ENCODE measurements at regions not wholly inside any gene's neighbourhood (a gene's known extent, or its start where the extent isn't known, plus 50 kb on each side); places are given as distances from the start of the nearest gene placed in this dataset.

DNA sequence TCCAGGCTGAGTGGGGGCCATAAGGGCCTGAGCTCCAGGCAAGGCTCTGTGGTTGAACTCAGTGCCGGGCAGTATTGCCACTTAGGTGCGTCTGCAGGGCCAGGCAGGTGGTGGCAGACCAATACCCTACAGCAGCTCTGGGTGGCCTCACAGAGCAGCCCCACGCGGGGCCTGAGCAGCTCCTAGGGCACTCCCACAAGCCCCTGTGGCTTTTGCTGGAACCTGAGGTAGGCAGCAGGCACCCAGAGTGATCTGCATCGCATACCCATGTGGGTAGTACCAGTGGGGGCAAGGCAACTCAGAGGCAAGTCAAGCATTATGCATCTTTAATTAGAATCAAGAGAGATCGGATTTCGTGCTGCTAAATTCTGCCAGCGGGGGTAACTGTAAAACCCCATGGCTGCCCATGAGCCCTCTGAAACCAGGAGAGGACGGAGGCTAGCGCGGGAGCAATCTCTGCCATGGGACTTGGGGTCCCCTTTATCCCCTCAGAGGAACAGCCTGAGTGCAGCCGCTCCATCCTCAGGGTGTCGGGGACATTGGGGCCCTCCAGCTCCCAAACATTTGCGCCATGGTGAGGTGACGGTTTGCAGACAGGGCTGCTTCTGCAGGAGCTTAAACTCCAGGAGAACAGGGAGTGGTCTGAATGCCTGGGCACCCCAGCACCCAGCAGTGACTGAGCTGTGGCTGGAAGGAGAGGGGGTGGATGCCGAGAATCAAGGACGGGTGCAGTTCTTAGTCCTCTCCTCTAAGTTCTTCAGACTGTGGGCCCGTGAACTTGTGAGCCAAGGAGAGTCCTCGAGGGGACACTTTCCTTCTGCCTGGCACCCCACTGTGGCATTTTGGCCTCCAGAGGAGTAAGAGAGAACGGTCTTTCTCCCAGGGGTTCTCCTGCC, 62.4 kb upstream of the PCSK6 start:
- intact Hi-C loops (cut with micrococcal nuclease) = no loop called here

DNA sequence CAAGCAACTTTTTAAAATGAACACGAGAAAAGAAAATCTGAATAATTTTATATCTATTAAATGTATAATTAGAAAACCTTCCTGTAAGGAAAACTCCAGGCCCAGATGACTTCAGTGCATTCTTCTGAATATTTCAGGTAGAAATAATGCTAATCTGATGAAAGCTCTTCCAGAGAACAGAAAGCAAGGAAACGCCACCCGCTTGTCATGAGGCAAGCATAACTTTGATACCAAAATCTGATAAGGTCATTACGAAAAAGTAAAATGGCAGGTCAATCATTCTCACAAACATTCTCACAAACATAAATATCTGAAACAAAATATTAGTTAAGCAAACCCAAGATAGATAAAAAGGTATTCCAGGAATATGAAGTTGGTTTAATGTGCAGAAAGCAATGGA, 60.6 kb upstream of the PCSK6 start:
- intact Hi-C loops (cut with micrococcal nuclease) = no loop called here

DNA sequence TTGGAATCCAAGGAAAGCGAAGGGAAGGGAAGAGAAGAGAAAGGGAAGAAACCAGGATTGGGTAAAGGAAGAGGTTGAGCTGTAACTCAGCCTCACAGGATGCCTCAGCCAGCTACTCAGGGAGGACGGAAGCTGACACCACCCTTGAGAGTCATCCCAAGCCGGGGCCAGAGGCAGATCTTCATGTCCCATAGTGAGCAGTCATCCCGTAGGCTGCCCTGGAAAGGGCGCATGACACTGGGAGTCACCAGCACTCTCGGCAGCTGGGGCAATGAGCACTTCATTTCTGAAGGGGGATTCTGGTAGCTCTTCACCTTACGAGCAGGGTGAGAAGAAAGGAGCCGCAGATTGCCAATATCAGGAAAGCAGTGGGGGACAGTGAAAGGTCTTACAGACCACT, 60.1 kb upstream of the PCSK6 start:
- intact Hi-C loops (cut with micrococcal nuclease) = no loop called here

DNA sequence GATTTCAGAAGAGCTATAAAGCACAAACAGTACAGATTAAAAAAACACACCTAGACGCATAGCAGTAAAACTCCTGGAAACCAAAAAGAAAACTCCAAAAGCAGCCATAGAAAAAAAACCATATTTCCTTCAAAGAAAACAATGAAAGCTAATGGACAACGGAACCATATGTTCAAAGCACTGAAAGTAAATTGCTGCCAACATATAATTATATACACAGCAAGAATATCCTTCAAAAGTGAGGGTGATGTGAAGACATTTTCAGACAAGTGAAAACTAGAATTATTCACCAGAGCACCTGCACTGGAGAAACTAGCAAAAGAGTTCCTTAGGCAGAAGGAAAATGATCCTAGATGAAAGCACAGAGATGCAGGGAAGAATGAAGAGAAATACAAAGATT, 58.2 kb upstream of the PCSK6 start:
- intact Hi-C loops (cut with micrococcal nuclease) = no loop called here

DNA sequence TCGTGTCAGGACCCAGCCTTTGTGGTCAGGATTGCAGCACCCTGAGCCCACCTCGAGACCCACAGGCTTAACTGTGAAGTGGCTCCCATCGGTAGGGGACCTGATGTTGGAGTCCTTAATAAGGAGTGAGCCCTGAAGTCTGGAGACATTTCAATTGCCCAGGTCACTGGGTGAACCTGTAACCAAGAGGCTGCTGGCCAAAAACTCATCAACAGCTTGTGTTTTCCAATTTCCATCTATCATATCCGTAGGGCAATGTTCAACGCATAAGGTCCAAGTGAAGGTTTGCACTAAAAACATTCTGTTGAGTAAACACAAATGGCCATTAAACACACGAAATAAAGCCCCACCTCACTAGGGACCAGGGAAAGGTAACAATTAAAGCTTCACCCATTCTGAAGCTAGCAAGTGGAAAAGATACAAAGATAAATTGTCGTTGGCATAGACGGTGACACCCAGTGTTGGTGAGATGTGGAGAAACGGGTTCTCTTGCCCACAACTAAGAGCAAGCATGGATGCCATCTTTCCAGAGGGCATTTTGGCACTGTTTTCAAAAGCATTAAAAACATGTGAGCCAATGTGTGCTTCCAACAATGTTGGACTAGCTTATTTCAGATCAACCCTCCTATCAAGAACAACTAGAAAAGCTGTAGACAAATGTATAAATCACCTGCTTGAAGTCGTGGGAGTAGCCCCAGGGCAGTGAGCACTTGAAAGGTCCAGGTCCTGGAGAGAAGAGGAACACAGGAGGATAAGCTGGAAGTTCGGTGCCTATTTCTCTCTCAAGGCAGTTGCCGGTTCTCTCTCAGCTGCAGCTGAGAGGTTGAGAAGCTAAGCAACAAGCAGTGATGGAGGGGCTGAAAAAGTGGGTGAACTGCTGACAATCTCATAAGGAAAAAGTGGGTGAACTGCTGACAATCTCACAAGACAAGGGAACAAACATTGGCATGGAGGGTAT, 56.3 kb upstream of the PCSK6 start:
- intact Hi-C loops (cut with micrococcal nuclease) = no loop called here

DNA sequence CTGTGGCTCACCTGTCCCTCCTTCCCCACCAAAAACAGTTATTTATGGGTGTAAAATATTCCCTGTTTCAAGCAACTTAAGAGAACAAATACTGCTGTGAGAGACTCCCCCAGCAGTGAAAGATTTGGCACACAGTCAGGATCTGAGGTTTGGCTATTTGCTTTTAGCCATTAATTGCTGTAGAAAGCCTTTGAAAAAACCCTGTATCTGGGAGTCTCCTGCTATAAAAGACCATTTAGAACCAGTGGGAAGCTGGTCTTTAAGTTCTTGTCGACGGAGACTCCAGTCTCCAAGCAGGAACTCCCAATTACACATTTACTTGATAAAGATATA, 55.1 kb upstream of the PCSK6 start:
- intact Hi-C loops (cut with micrococcal nuclease) = no loop called here

DNA sequence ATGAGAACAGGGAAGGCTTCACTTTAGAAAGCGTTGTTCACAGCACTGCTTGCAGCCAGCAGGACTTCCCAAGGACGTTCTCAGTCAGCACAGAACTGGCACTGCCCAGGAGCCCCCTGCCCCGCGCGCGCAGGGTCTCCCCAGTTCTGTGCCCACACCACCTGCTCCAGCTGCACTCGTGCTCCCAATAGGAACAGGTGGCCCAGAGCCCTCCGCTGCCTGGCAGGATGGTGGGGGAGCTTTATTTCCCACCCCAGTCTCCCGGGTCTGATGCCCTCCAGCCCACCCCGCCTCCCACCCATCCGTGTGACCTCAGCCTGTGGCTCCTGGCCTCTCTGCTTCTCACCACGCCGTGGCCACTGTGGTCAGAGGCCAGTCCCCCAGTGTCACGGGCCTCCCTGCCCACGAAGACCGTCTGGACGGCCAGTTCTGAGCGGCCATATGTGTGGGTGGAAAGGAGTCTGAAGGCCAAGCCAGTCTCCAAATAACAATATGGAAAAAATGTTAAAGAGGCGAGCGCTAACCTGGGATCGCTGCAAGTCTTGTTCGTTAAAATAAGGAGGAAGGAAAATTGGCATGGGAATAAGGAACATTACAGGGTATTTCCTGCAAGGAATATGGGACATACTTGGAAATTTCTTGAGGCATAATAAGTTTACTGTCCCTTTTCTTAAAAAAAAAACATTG, 54.6 kb upstream of the PCSK6 start:
- intact Hi-C loops (cut with micrococcal nuclease) = no loop called here

DNA sequence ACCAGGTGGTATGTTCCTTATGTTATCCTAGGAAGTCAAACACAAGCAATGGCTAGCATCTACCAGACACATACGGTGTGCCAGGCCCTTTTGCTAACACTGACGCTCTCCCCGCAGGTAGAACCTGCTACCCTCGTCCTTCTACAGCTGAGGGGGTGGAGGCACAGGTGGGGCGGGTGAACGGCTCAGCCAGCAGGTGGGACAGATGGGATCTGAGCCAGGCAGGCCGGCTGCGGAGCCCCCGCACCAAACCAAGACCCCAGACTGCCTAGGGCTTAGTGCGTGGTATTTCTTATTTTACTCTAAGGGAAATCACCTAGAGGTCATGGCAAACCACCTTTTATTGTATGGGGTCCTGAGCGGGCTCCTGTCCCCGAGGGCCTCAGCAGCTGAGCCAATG, 53.9 kb upstream of the PCSK6 start:
- intact Hi-C loops (cut with micrococcal nuclease) = no loop called here

DNA sequence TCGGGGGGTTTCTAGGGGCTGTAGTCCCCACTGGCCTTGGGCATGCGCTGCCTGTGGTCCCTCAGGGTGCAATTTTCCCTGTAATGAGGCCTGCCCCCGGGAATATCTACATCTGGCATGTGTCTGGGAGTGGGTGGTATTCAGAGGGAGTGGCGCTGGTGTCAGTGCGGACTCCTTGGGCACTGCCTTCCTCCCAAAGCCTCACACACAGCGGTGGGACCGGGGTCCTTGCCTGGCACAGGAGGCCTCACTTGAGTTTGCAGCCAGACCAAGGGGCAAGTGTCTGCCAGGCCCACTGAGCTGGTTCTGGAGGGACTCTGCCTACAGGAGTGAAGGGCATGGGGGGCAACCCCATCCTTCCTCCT, 53.5 kb upstream of the PCSK6 start:
- intact Hi-C loops (cut with micrococcal nuclease) = no loop called here

DNA sequence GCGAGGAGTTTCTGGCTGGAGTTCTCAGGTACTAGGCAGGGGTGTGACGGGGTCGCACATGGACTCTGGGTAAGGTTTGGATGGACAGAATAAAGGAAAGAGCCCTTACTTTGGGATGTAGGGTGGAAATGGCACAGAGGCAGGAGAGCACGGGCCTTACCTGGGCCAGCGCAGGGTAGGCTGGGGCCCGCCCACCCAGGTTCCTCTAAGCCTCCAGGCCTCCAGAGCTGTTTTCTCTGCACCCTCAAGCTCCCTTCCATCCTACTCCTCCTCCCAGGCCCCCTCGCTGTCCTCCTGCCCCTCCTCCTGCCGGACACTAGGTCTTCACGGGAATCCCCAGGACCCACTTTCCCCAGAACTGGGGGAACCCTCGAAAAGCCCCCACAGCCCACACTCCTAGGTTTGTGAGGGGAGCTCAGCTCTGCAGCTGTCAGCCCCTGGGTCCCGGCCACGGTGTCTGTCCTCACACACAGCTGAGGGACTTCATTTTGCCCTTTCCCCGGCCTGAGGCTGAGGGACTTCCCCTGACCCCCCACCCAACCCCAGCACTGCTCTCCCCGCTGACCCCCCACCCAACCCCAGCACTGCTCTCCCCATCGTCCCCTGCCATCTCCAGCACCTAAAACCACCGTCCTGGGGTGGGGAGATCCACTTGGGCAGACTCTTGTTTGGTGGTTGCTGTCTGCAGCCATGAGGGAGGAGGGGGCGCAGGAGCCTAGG, 53.0 kb upstream of the PCSK6 start:
- intact Hi-C loops (cut with micrococcal nuclease) = no loop called here

DNA sequence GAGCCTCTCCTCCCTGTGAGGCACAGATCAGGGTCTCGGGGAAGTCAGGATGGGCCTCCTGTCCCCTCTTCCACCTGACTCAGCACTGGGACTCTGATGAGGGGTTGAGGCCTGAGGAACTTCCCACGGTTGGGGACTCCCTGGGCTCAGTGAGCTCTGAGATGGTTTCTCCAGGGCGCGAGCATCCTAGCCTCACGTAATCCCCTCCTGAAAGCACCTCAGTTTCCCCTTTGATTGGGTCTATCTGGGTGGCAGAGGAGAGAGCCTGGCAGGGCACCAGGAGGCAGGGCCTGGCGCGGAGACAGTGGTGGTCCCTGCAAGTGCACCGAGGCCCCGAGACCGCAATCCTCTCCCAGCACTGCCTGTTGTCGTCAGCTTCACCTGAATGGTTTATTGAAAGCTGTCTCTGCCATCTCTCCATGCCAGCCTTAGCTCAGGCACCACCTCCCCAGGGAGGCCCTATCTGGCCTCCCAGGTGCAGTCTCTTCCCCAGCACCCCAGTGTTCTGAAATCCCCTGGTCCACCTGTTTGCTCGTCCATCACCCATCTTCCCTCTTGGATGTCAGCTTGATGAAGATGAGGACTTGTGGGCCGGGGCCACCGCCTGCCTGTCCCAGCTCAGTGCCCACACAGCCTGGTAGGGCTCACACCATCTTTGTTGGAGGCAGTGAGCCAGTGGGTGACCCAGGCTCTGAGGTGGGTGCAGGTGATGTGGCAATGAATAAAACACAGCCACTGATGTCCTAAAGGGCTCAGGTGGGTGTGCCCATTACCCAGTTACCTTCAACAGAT, 52.2 kb upstream of the PCSK6 start:
- intact Hi-C loops (cut with micrococcal nuclease) = no loop called here

DNA sequence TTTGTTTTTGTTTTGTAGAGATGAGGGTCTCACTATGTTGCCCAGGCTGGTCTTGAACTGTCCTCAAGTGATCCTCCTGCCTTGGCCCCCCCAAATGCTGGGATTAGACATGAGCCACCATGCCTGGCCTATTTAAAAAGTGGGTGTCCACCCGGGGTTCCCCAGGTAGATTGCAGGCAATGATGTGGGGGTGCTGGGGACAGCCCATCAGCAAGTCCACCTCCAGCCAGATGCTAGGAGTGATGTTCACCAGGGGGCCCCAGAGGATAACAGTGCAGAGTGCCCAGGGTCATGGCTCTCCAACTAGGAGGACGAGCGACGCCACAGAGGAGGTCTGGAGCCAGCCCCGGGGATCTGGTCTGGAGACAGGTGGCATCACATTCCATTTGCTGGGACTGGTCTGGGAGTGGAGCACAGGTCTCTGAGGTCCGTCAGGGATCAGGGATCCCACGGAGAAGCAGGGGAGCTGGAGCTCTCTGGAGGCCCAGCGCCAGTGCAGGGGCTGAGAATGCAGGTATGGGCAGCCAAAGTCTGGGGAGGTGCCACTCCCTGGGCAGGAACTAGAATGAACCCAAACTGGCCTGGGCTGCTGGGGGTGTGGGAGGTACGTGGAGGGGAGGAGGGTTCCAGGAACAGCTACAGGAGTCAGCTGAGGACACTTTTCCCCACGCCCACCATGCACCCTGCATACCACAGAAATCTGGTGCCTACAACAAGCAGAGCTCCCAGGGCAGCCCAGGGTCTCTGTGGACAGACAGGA, 51.2 kb upstream of the PCSK6 start:
- intact Hi-C loops (cut with micrococcal nuclease) = no loop called here

DNA sequence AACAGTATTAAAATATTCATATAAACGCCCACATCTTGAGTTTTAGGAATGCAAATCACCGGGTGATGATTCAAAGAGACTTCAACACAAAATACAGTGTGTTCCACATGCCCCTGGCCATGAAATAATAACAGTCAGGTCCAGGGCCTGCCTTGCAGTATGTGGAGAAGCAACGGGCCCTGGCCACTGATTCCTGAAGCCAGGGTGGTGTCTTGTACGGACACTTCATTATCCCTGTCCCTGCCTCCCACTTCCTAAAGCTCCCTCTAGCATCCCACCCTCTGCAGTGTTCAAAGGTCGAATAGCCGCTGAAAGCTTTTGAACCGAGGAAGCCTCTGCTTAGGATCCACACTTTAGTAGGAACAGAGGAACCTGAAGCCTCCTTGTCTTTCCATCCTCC, 50.4 kb upstream of the PCSK6 start:
- intact Hi-C loops (cut with micrococcal nuclease) = no loop called here

DNA sequence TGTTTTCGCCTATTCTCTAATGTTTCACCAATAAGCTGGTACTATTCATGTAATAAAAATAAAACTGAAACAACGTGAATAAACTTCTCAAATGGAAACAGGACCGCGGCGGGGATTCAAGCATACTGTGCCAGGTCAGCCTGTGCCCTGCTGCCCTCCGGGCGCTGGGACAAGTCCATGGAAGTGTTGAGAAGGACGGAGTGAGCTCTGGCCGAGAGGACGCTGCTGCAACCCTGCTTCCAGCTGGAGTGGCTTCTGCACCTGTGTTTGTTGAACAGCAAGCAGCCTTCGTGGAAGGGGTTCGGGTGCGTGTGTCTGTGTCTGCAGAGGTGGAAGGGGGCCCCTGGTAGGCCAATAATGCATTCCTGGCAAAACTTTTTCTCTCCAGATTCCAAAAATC, 50.0 kb upstream of the PCSK6 start:
- intact Hi-C loops (cut with micrococcal nuclease) = no loop called here

Measured in T-helper 2 cell treated with Interferon-gamma antibody and Interleukin-4, amounts not matched to agents 100 ng/mL and 5 ng/mL, for 36 hours (primary cell).